Mesenteric fat pad (tissue), 1 donor: ENCODE measurements at regions not wholly inside any gene's neighbourhood (a gene's known extent, or its start where the extent isn't known, plus 50 kb on each side); places are given as distances from the start of the nearest gene placed in this dataset.

ENCODE experiments used
- DNase-seq: peaks from one replicate; pipeline ENCODE4 v3.0.0-alpha.2; 2020; ENCODE audit warnings: low spot score
- donor health status: DM: yes; HTN: yes; CAD: no.

- DNase-seq, result no peak
Measured at GRCh38 chr5:68961762-68962161, 132.1 kb upstream of the SLC30A5 start.

GRCh38 chr5:68962757-68963484 is 130.9 kb upstream of the SLC30A5 start:
- no peak for DNase-seq

- DNase-seq, result no peak
Measured at GRCh38 chr5:68964679-68965078, 129.1 kb upstream of the SLC30A5 start.

GRCh38 chr5:68965926-68966325 is 127.9 kb upstream of the SLC30A5 start:
- no peak for DNase-seq

- DNase-seq, result no peak
Measured at GRCh38 chr5:68966596-68966995, 127.2 kb upstream of the SLC30A5 start.

GRCh38 chr5:68968429-68968828 is 125.4 kb upstream of the SLC30A5 start:
- DNase-seq, result no peak

DNA sequence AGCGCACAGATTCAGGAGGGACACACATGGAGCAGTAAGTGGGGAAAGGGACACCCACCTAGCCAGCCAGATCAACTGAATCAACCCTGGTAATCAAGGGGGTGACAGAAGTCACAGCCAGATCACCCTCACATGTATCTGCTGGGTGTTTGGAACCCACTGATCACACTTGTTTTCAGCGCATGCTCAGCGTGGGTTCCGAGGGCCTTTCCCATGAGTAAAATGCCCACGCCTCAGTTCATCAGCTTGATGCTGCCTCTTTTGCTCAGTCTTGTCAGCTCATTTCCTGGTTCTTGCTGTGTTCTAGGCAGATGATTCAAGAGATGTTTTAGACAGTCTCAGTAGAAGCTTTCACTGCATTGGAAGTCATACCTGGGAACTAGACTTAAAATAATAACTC is 123.2 kb upstream of the SLC30A5 start:
- no peak for DNase-seq

GRCh38 chr5:68973696-68974095 is 120.1 kb upstream of the SLC30A5 start:
- DNase-seq, result no peak

GRCh38 chr5:68983043-68983442 is 110.8 kb upstream of the SLC30A5 start:
- no peak for DNase-seq

DNA sequence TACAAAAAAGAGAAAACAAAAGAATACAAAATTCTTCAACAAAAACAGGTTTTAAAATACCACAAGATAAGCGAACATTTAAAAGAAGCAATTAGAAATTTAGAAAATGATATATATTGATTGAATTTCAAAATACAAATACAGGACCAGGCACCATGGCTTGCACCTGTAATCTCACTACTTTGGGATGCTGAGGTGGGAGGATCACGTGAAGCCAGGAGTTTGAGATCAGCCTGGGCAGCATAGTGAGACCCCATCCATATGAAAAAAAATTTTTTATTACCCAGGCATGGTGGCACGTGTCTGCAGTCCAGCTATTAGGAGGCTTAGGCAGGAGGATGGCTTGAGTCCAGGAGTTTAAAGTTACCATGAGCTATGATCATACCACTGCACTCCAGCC is 109.9 kb upstream of the SLC30A5 start:
- DNase-seq, result no peak

GRCh38 chr5:68991279-68992084 is 102.3 kb upstream of the SLC30A5 start:
- DNase-seq, result no peak

GRCh38 chr5:68994645-68995044 is 99.2 kb upstream of the SLC30A5 start:
- DNase-seq, result no peak

DNA sequence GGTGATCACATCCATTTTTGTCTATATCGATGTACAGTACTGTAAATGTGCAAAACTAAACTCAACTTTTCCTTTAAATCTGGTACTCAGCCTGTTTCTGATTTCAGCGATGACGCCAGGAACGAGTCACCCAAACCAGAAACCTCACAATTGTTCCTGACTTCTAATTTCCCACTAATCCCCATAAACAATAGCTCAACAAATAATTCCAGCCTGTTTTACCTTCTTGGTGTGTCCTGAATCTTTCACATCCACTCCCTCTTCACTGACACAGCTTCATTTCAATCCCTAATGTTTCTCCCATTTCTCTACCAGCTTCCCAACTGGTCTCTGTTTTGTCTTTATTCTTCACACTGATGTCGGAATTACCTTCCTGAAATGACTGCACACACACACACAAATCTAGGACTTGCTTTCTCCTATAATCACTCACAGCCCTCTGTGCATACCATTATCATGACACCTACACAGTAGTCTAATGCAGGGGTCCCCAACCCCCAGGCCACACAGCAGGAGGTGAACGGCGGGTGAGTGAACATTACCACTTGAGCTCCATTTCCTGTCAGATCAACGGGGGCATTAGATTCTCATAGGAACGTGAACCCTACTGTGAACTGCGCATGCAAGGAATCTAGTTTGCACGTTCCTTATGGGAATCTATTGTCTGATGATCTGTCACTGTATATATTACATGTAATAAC is 97.8 kb upstream of the SLC30A5 start:
- DNase-seq, result no peak

DNA sequence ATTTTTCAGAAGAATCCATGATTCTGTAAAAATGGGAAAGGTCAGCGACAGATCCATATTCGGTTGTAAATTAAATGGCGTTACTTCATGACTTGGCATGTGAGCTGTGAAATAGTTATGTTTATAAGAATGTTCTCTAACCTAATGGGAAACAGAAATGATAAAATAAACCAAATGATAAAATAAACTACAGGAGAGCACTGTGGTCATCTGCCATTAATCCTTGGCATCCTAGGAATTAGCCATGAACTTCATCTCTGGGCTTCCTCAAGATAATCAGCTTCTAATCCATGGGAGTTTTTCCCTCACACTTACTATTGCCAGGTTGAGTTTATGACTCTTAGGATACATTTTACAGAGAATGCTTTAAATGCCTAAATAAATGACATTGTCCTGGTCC is 94.6 kb upstream of the SLC30A5 start:
- no peak for DNase-seq

GRCh38 chr5:69000216-69000919 is 93.4 kb upstream of the SLC30A5 start:
- DNase-seq, result no peak

DNA sequence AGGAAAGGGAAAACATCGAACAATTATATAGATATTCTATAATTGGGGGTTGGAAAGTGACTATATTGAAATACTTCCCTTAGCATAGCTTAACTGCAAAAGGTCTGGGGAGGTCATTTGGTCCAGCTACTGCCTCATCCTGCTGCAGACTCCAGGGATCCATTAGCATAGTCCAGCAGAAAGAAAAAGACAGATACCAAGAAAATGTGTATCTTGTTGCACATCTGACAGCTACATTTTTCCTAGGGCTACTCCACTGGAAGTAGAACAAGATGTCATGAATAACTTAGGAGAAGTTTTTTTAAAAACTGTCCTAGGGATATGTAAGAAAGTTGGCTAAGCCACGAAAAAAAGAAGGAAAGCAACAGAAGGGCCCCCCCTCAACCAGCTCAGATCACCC is 92.9 kb upstream of the SLC30A5 start:
- DNase-seq, result no peak

GRCh38 chr5:69001627-69002026 is 92.2 kb upstream of the SLC30A5 start:
- DNase-seq, result no peak

DNA sequence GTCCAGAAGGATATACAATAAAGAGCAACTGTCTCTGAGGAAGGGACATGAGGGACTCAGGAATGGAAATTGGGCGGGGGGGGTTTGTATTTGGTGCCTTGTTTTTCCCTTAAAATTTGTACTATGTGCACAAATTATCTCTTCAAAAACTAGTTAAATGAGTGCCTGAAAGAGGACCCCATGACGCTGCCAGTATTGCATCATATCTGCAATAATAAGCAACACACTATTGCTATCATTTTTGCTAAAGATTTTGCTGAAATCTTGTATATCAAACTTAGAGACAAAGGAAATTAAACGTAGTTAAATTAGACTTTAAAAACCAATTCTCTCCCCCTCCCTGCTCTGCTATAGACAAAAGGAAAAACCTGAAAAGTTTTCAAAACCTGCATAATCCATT is 89.7 kb upstream of the SLC30A5 start:
- DNase-seq, result no peak

DNA sequence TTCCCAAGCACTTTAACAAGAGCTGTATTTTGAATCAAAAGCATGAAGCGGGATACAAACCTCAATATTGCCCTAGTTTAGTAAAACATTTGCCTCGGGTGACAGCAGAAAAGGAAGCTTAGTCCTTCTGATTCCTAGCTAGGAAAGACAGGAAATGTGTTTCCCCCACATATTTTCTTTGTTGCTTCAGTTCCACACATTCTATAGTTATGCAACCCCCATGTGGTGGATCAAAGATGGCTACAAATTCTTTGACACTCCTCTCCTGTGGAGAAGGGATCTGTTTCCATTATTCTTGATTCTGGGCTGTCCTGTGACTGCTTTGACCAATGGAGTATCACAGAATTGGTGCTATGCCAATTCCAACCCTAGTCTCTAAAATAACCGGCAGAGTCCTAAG is 89.1 kb upstream of the SLC30A5 start:
- DNase-seq, result no peak

GRCh38 chr5:69006030-69006429 is 87.8 kb upstream of the SLC30A5 start:
- DNase-seq, result no peak

- no peak for DNase-seq
Measured at GRCh38 chr5:69007163-69007562, 86.7 kb upstream of the SLC30A5 start.
